Glutamatergic neuron (in vitro differentiated cells): ENCODE measurements at regions not wholly inside any gene's neighbourhood (a gene's known extent, or its start where the extent isn't known, plus 50 kb on each side); places are given as distances from the start of the nearest gene placed in this dataset.

Source experiments
- DNase-seq: peaks from one replicate; pipeline ENCODE4 v3.0.0; 2022
- H3K27ac Mint-ChIP-seq: one replicate; pipeline ENCODE4 v1.8.0; 2020; ENCODE audit warnings: mild to moderate bottlenecking, mixed read lengths, inconsistent platforms; ENCODE audit not compliant: unreplicated experiment
- H3K27me3 Mint-ChIP-seq: one replicate; pipeline ENCODE4 v1.8.0; 2020; ENCODE audit warnings: mild to moderate bottlenecking, moderate library complexity, mixed read lengths, inconsistent platforms; ENCODE audit not compliant: unreplicated experiment
- H3K36me3 Mint-ChIP-seq: one replicate; pipeline ENCODE4 v1.8.0; 2020; ENCODE audit warnings: mild to moderate bottlenecking, mixed read lengths, inconsistent platforms; ENCODE audit not compliant: unreplicated experiment
- H3K4me1 Mint-ChIP-seq: one replicate; pipeline ENCODE4 v1.8.0; 2020; ENCODE audit warnings: mild to moderate bottlenecking, low read depth, mixed read lengths, inconsistent platforms; ENCODE audit not compliant: unreplicated experiment
- H3K4me3 Mint-ChIP-seq: one replicate; pipeline ENCODE4 v1.8.0; 2020; ENCODE audit warnings: mild to moderate bottlenecking, mixed read lengths, inconsistent platforms; ENCODE audit not compliant: unreplicated experiment
- H3K9me3 Mint-ChIP-seq: one replicate; pipeline ENCODE4 v1.8.0; 2020; ENCODE audit warnings: mild to moderate bottlenecking, moderate library complexity, mixed read lengths, inconsistent platforms; ENCODE audit not compliant: unreplicated experiment
- CTCF ChIP-seq: fragments of 200-600 bp; sonication (generic); IDR thresholded peaks from one replicate; pipeline ENCODE4 v1.5.0; 2021; ENCODE audit not compliant: partially characterized antibody, unreplicated experiment

GRCh38 chr4:177509226-177509745 is 67.0 kb upstream of the AGA start:
- TF ChIP-seq CTCF, result no peak
- H3K4me1 Mint-ChIP-seq, result no peaks in the 10 kb centered on the region
- no peak overlapping the region for H3K4me3 Mint-ChIP-seq
- DNase-seq, result no peak
- no peaks in the 10 kb centered on the region for H3K36me3 Mint-ChIP-seq
- no peaks in the 10 kb centered on the region for H3K9me3 Mint-ChIP-seq
- H3K27me3 Mint-ChIP-seq, result peaks cover 2% of the 10 kb centered on the region
- H3K27ac Mint-ChIP-seq, result no peak overlapping the region

GRCh38 chr4:177511611-177512010 is 69.4 kb upstream of the AGA start:
- Mint-ChIP-seq H3K4me1 (no peaks in the 10 kb centered on the region), H3K27me3 (peaks cover 2% of the 10 kb centered on the region), H3K9me3 (no peaks in the 10 kb centered on the region), H3K27ac (no peak overlapping the region), H3K36me3 (no peaks in the 10 kb centered on the region), H3K4me3 (no peak overlapping the region)
- TF ChIP-seq CTCF, result no peak
- no peak for DNase-seq

GRCh38 chr4:177512646-177513045 is 70.4 kb upstream of the AGA start:
- Mint-ChIP-seq H3K36me3 (no peaks in the 10 kb centered on the region), H3K4me1 (no peaks in the 10 kb centered on the region), H3K27ac (no peak overlapping the region), H3K9me3 (no peaks in the 10 kb centered on the region), H3K27me3 (peaks cover 2% of the 10 kb centered on the region), H3K4me3 (no peak overlapping the region)
- no peak for DNase-seq
- TF ChIP-seq CTCF, result no peak

GRCh38 chr4:177517862-177518261 is 75.6 kb upstream of the AGA start:
- H3K36me3 Mint-ChIP-seq, result no peaks in the 10 kb centered on the region
- no peak for TF ChIP-seq CTCF
- no peak for DNase-seq
- no peak overlapping the region for H3K4me3 Mint-ChIP-seq
- H3K4me1 Mint-ChIP-seq, result no peaks in the 10 kb centered on the region
- no peaks in the 10 kb centered on the region for H3K9me3 Mint-ChIP-seq
- peaks cover 2% of the 10 kb centered on the region for H3K27me3 Mint-ChIP-seq
- H3K27ac Mint-ChIP-seq, result no peak overlapping the region

GRCh38 chr4:177519481-177520260 is 77.4 kb upstream of the AGA start:
- H3K4me3 Mint-ChIP-seq, result no peak overlapping the region
- no peak for DNase-seq
- peaks cover 2% of the 10 kb centered on the region for H3K27me3 Mint-ChIP-seq
- peaks cover 3% of the 10 kb centered on the region for H3K9me3 Mint-ChIP-seq
- no peaks in the 10 kb centered on the region for H3K4me1 Mint-ChIP-seq
- TF ChIP-seq CTCF, result no peak
- no peak overlapping the region for H3K27ac Mint-ChIP-seq
- no peaks in the 10 kb centered on the region for H3K36me3 Mint-ChIP-seq
